Adrenal gland (tissue), 9 donors: ENCODE measurements at regions not wholly inside any gene's neighbourhood (a gene's known extent, or its start where the extent isn't known, plus 50 kb on each side); places are given as distances from the start of the nearest gene placed in this dataset.
A peak's percentile ranks its signal among the peaks of the same experiment; 100 is the strongest.

Experiments used
- DNase-seq, 7 donors: peaks; one replicate each; pipeline ENCODE4 v3.0.0-alpha.2; 2019 to 2020
- H3K27ac ChIP-seq, 5 donors: fragments of 200-600 bp; sonication (generic) in 4 of 5; 1 replicate in 3 of 5; 2 replicates in 2 of 5; pipeline versions ENCODE4 v1.5.1 to v1.8.0; 2016 to 2020; ENCODE audit warnings: mild to moderate bottlenecking in 1 of 5
- H3K27me3 ChIP-seq: fragments of 200-600 bp; 2 replicates; pipeline ENCODE4 v1.8.0; 2021
- H3K36me3 ChIP-seq, 2 donors: fragments of 200-600 bp; replicated peaks in 1 of 2; 1 replicate in 1 of 2; 2 replicates in 1 of 2; pipeline versions ENCODE4 v1.5.1 to v1.8.0; 2018 to 2022
- H3K4me1 ChIP-seq, 2 donors: fragments of 200-600 bp; replicated peaks in 1 of 2; 1 replicate in 1 of 2; 2 replicates in 1 of 2; pipeline versions ENCODE4 v1.5.1 to v1.8.0; 2018 to 2021
- H3K4me3 ChIP-seq, 4 donors: fragments of 200-600 bp; sonication (generic) in 3 of 4; one replicate each; pipeline ENCODE4 v1.5.1; 2016 to 2018
- H3K9me3 ChIP-seq, 3 donors: fragments of 200-600 bp; sonication (generic) in 1 of 3; replicated peaks in 1 of 3; 1 replicate in 2 of 3; 2 replicates in 1 of 3; pipeline versions ENCODE4 v1.5.1 to v1.8.0; 2016 to 2021
- POLR2A ChIP-seq, 2 donors: fragments of 450-650 bp; IDR thresholded peaks; one replicate each; pipeline ENCODE4 v1.6.1; 2017; ENCODE audit warnings: antibody characterized with exemption in 2 of 2, mild to moderate bottlenecking in 2 of 2, moderate library complexity in 1 of 2
- WGBS, 4 donors: extraction: QIAGEN DNeasy Blood & Tissue Kit in 2 of 4; methylation state at CpG; one replicate each; pipeline versions ENCODE4 v1.1.5 to v1.1.7; 2013 to 2017; 5-methylcytosine and 5-hydroxymethylcytosine counted together
- intact Hi-C, 2 donors: fragments of 100-400 bp; cut with DNase I; formaldehyde crosslinking; loops; one replicate each; pipeline versions ENCODE4 v1.14.1 to v1.15.0; 2022 to 2023
- TF ChIP-seq, protein P1 (sequence below), 6 experiments: fragments of 450-650 bp in 4 of 6; fragments of 200-600 bp in 2 of 6; sonication (generic) in 1 of 6; IDR thresholded peaks; 1 replicate in 5 of 6; 2 replicates in 1 of 6; pipeline versions ENCODE4 v1.5.1 to v1.8.0; 2016 to 2021; ENCODE audit warnings: antibody characterized with exemption in 6 of 6, mild to moderate bottlenecking in 2 of 6, moderate library complexity in 1 of 6
- donor health status: healthy with polysubstance abuse.
- donor health status: Bipolar disorder and iron deficiency.
- donor health status: DM: yes; HTN: yes; CAD: no.
- donor health status: DM: no; HTN: no; CAD: no.
- donor health status: DM: no; HTN: no; CAD: no.

DNA sequence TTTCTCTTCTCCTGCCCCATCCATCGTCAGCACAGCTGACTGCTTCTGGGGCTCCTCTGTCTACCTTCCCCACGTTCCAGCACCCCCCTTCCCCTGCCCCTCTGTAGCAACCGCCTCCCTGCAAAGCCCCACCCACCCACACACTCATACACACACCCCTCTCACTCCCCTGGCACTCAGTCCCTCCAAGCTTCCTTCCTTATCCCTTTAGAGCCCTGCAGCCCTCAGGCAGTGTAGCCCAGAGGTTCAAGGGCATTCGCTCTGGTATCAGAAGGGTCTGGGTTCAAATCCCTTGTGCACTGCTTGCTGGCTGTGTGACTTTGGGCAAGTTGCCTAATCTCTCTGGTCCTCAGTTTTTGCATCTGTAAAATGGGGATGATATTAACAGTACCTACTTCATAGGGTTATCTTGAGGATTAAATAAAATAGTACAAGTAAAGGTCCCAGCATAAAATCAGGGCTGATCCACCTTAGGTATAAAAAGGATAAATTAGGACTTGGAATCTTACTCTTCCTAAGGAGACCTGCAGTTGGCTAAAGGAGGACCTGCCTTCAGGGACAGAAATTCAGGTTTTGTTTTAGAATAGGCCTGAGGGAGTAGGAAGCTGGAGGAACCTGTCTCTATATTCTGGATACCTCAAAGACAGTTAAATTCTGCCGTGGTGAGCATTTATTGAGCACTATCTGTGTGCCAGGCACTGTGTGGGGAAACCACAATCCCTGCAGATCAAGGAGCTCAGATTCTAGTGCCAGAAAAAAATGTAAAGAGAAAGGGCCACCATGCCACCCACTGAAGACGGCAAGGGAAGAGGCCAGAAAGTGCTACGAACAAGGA, 94.1 kb downstream of the SNX5 start:
- Histone ChIP-seq H3K27ac (peak overlapping the region in 4 of 5 donors; percentile 18 to 84 (median 72)), H3K4me1 (peaks cover 27 to 45% of the 10 kb centered on the region in 2 donors), H3K9me3 (no peaks in the 10 kb centered on the region), H3K36me3 (no peaks in the 10 kb centered on the region), H3K4me3 (no peak overlapping the region), H3K27me3 (no peaks in the 10 kb centered on the region)
- TF ChIP-seq, protein P1, sequence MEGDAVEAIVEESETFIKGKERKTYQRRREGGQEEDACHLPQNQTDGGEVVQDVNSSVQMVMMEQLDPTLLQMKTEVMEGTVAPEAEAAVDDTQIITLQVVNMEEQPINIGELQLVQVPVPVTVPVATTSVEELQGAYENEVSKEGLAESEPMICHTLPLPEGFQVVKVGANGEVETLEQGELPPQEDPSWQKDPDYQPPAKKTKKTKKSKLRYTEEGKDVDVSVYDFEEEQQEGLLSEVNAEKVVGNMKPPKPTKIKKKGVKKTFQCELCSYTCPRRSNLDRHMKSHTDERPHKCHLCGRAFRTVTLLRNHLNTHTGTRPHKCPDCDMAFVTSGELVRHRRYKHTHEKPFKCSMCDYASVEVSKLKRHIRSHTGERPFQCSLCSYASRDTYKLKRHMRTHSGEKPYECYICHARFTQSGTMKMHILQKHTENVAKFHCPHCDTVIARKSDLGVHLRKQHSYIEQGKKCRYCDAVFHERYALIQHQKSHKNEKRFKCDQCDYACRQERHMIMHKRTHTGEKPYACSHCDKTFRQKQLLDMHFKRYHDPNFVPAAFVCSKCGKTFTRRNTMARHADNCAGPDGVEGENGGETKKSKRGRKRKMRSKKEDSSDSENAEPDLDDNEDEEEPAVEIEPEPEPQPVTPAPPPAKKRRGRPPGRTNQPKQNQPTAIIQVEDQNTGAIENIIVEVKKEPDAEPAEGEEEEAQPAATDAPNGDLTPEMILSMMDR (IDR thresholded peaks at IDR 0.05), result no peak
- peak in 1 of 2 donors; percentile 42 for TF ChIP-seq POLR2A (IDR thresholded peaks at IDR 0.05)
- peak in 1 of 7 donors; percentile 48 for DNase-seq
- intact Hi-C loops, result no loop called here
- WGBS, 4 donors, result 18 to 24% (median 21%) methylated on average over 7 of the region's 7 CpGs

DNA sequence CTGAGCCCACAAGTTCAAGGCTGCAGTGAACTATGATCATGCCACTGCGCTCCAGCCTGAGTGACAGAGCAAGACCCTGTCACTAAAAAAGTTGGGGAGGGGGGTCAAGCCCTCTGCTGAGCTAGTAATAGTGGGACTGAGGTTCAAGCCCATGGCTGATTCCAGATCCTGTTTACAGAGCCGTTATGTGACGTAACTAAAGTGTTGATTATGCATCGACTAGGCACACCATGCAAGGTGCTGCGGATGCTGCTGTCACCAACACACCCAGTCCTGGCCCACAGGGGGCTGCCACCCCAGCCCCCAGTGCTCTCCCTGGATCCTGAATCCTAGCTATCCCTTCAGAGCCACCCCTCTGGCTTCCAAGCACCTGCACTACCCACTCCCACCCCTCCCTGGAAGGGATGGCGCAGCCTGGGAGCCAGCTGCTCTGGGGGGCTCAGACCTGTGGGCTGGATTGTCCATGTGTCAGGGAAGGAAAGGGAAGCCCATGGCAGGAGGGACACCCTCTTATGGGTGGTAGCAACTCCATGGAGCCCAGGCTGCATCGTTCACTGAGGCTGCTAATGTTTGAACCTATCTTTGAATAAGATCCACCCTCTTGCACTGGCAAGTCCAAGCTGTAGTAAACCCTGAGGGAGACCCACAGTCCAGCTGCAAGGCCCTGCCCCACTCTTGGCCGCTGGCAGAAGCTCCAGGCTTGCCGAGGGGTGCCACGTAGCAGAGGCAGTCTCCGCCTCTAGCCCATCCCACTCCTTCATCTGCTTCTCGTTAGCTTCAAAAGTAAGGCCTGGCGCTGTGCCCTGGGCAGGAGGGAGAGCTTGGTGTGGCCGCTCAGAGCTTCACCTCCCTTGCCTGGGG, 95.0 kb downstream of the SNX5 start:
- Histone ChIP-seq H3K27me3 (no peaks in the 10 kb centered on the region), H3K27ac (peak overlapping the region in 4 of 5 donors; percentile 18 to 84 (median 72)), H3K9me3 (no peaks in the 10 kb centered on the region), H3K4me3 (no peak overlapping the region), H3K4me1 (peaks cover 27 to 40% of the 10 kb centered on the region in 2 donors), H3K36me3 (no peaks in the 10 kb centered on the region)
- intact Hi-C loops, result no loop called here
- peak; percentile 88 to 95 (median 95) for DNase-seq
- TF ChIP-seq, protein P1 (IDR thresholded peaks at IDR 0.05), result no peak
- TF ChIP-seq POLR2A (IDR thresholded peaks at IDR 0.05), result peak in 1 of 2 donors; percentile 58
- WGBS, 4 donors, result 31 to 37% (median 32%) methylated on average over 8 to 14 of the region's 14 CpGs

DNA sequence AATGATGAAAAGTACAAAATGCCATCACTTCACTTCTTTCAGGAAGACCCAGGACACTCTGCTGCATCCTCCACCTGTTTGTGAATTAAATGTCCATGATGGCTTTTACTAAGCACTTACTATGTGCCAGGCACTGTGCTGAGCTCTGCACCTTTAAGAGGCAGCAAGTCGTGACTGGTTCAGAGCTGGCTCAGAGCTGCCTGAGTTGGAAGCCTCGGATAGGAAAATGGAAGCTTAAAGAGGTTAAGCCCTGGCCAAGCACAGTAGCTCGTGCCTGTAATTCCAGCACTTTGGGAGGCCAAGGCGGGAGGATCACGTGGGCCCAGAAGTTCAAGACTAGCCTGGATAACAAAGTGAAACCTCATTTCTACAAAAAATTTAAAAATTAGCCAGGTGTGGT, 95.6 kb downstream of the SNX5 start:
- no peak overlapping the region for H3K4me3 ChIP-seq
- intact Hi-C loops, result no loop called here
- H3K9me3 ChIP-seq, result no peaks in the 10 kb centered on the region
- H3K36me3 ChIP-seq, result no peaks in the 10 kb centered on the region
- 39 to 68% (median 50%) methylated on average over 5 of the region's 5 CpGs for WGBS, 4 donors
- peaks cover 27 to 36% of the 10 kb centered on the region in 2 donors for H3K4me1 ChIP-seq
- DNase-seq, result no peak
- H3K27me3 ChIP-seq, result no peaks in the 10 kb centered on the region
- peak overlapping the region in 2 of 5 donors; percentile 73 to 84 for H3K27ac ChIP-seq
- TF ChIP-seq POLR2A (IDR thresholded peaks at IDR 0.05), result no peak
- TF ChIP-seq, protein P1 (IDR thresholded peaks at IDR 0.05), result no peak

DNA sequence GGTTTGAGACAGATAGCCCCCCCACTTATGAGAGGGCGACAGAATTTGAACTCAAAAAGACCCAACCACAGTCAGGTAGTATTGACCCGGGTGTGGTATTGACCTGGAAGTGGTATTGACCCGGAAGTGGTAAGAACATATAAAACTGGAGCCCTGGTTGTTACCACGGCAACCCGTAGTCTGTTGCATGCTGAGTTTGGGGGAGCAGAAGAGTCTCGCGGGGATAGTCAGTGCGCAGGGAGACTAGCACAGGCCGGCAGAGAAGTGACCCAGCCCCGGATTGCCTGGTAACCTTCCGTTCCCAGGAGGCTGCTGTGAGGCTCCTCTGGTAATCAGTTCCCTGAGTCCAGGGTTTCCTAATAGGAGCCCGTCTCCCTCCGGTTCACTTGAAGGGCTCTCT, 96.2 kb downstream of the SNX5 start:
- peaks cover 27 to 36% of the 10 kb centered on the region in 2 donors for H3K4me1 ChIP-seq
- H3K27me3 ChIP-seq, result no peaks in the 10 kb centered on the region
- no peak for DNase-seq
- intact Hi-C loops, result no loop called here
- no peak overlapping the region for H3K27ac ChIP-seq
- TF ChIP-seq, protein P1 (IDR thresholded peaks at IDR 0.05), result no peak
- WGBS, 4 donors, result 76 to 81% (median 77%) methylated on average over 11 to 13 of the region's 13 CpGs
- no peaks in the 10 kb centered on the region for H3K9me3 ChIP-seq
- no peaks in the 10 kb centered on the region for H3K36me3 ChIP-seq
- no peak overlapping the region for H3K4me3 ChIP-seq
